Endothelial cell of umbilical vein (primary cell): ENCODE measurements at regions not wholly inside any gene's neighbourhood (a gene's known extent, or its start where the extent isn't known, plus 50 kb on each side); places are given as distances from the start of the nearest gene placed in this dataset.

ENCODE experiments used
- BruUV-seq: library from RNA; stranded (reverse); fragments of 400-500 nt; replicated peaks from 2 replicates; lab custom pipeline; 2021; lab: Mats Ljungman, UMichigan
- CTCF ChIA-PET: fragments of 300-600, 350-600 bp; sonication (Branson Sonifier 250); formaldehyde crosslinking; loops from one replicate; lab custom pipeline; 2021; ENCODE audit warnings: antibody characterized with exemption, inconsistent platforms; lab: Charles Lee
- POLR2A ChIA-PET: fragments of 300-600, 350-600 bp; sonication (Branson Sonifier 250); formaldehyde crosslinking; loops from one replicate; lab custom pipeline; 2021; ENCODE audit warnings: antibody characterized with exemption, inconsistent platforms; lab: Charles Lee
- DNase-seq: peaks from one replicate; pipeline ENCODE4 v3.0.0-alpha.2; 2011; ENCODE audit warnings: low read depth, low spot score
- FAIRE-seq: peaks from 2 replicates; lab custom pipeline; 2011; peaks lifted over from hg19 to GRCh38; lab: Jason Lieb, UNC
- H2AFZ ChIP-seq: 2 replicates; pipeline ENCODE4 v1.6.0; 2012; ENCODE audit warnings: low read depth, low read length, control low read depth, inconsistent platforms
- H3K27ac ChIP-seq: 2 replicates; pipeline ENCODE4 v1.5.1; 2011; ENCODE audit warnings: low read depth, mild to moderate bottlenecking, control low read depth, low read length, moderate library complexity; ENCODE audit not compliant: insufficient read depth
- H3K27me3 ChIP-seq, 2 experiments: 2 replicates each; pipeline versions ENCODE4 v1.6.0 to v1.6.1; 2011; ENCODE audit warnings: low read length in 2 of 2, mixed read lengths in 1 of 2; ENCODE audit not compliant: control insufficient read depth in 2 of 2, insufficient read depth in 2 of 2
- H3K36me3 ChIP-seq, 2 experiments: 2 replicates in 1 of 2; 3 replicates in 1 of 2; pipeline ENCODE4 v1.5.1; 2011; ENCODE audit warnings: low read length in 2 of 2, mild to moderate bottlenecking in 1 of 2, moderate library complexity in 1 of 2; ENCODE audit not compliant: control insufficient read depth in 2 of 2, insufficient read depth in 2 of 2; ENCODE audit errors: extremely low read depth in 1 of 2
- H3K4me1 ChIP-seq: 3 replicates; pipeline ENCODE4 v1.5.1; 2011; ENCODE audit warnings: mild to moderate bottlenecking, low read length; ENCODE audit not compliant: control insufficient read depth, insufficient read depth; ENCODE audit errors: extremely low read depth
- H3K4me2 ChIP-seq: 2 replicates; pipeline ENCODE4 v1.6.1; 2011; ENCODE audit warnings: low read length, control low read depth, mixed read lengths; ENCODE audit not compliant: insufficient read depth
- H3K4me3 ChIP-seq, 3 experiments: fragments of 200-600 bp in 1 of 3; sonication (generic), shearing (Covaris generic) in 1 of 3; replicated peaks in 1 of 3; 2 replicates each; pipeline ENCODE4 v1.5.1; 2011 to 2016; ENCODE audit warnings: control low read depth in 3 of 3, low read length in 3 of 3, mild to moderate bottlenecking in 2 of 3, inconsistent platforms in 1 of 3, low read depth in 1 of 3, moderate library complexity in 1 of 3; ENCODE audit not compliant: insufficient read depth in 1 of 3
- H3K79me2 ChIP-seq: 2 replicates; pipeline ENCODE4 v1.6.0; 2012; ENCODE audit warnings: low read length, inconsistent platforms; ENCODE audit not compliant: control insufficient read depth, insufficient read depth
- H3K9ac ChIP-seq: replicated peaks from 2 replicates; pipeline ENCODE3; 2011; ENCODE audit warnings: low read length, control low read depth; ENCODE audit not compliant: insufficient read depth; ENCODE audit errors: extremely low read depth
- H3K9me1 ChIP-seq: replicated peaks from 3 replicates; pipeline ENCODE4 v1.6.0; 2011; ENCODE audit warnings: mild to moderate bottlenecking, low read length; ENCODE audit not compliant: control insufficient read depth, insufficient read depth; ENCODE audit errors: extremely low read depth
- H3K9me3 ChIP-seq: replicated peaks from 2 replicates; pipeline ENCODE4 v1.5.1; 2012; ENCODE audit warnings: low read length, inconsistent platforms; ENCODE audit not compliant: control insufficient read depth, insufficient read depth
- H4K20me1 ChIP-seq: replicated peaks from 2 replicates; pipeline ENCODE3; 2011; ENCODE audit warnings: mild to moderate bottlenecking, low read length; ENCODE audit not compliant: control insufficient read depth, insufficient read depth; ENCODE audit errors: extremely low read depth
- EZH2 ChIP-seq: IDR thresholded peaks from 2 replicates; pipeline ENCODE4 v1.6.1; 2012; ENCODE audit warnings: borderline replicate concordance, low read depth, mild to moderate bottlenecking, moderate library complexity, low read length, inconsistent platforms; ENCODE audit not compliant: severe bottlenecking
- FOS ChIP-seq: IDR thresholded peaks from 2 replicates; pipeline ENCODE4 v1.6.1; 2011; ENCODE audit warnings: mild to moderate bottlenecking, low read length, moderate library complexity, borderline replicate concordance; ENCODE audit not compliant: insufficient read depth
- JUN ChIP-seq: IDR thresholded peaks from 2 replicates; pipeline ENCODE4 v1.6.1; 2011; ENCODE audit warnings: borderline replicate concordance, low read depth; ENCODE audit not compliant: insufficient read length, insufficient read depth
- MYC ChIP-seq: IDR thresholded peaks from one replicate; pipeline ENCODE4 v1.6.1; 2011; ENCODE audit warnings: mild to moderate bottlenecking, low read depth, low read length
- POLR2A ChIP-seq: IDR thresholded peaks from 2 replicates; pipeline ENCODE4 v1.6.1; 2012; ENCODE audit warnings: low read depth, mild to moderate bottlenecking, control low read depth, low read length
- POLR2AphosphoS5 ChIP-seq: IDR thresholded peaks from 2 replicates; pipeline ENCODE4 v1.6.1; 2012; ENCODE audit warnings: low read depth, mild to moderate bottlenecking, control low read depth, low read length, moderate library complexity; ENCODE audit not compliant: insufficient read depth
- dilution Hi-C: fragments of 300-500 bp; cut with MboI; formaldehyde crosslinking; loops from one replicate; pipeline ENCODE4 v1.15.0; 2019; ENCODE audit warnings: low sequenced_read_pairs; ENCODE audit not compliant: extremely low pct_ligation_motif_present
- intact Hi-C: fragments of 100-400 bp; cut with micrococcal nuclease; formaldehyde crosslinking; loops from one replicate; pipeline ENCODE4 v1.10.0; 2022
- TF ChIP-seq, protein P1 (sequence below): IDR thresholded peaks from 2 replicates; pipeline ENCODE4 v1.6.1; 2011; ENCODE audit not compliant: insufficient read depth, insufficient read length
- TF ChIP-seq, protein P2 (sequence below), 2 donors: IDR thresholded peaks; 1 replicate in 1 of 2; 2 replicates in 1 of 2; pipeline ENCODE4 v1.5.1; 2011; ENCODE audit warnings: low read length in 2 of 2, mild to moderate bottlenecking in 2 of 2, moderate library complexity in 2 of 2, control low read depth in 1 of 2, inconsistent platforms in 1 of 2, low read depth in 1 of 2; ENCODE audit not compliant: insufficient read depth in 1 of 2; ENCODE audit errors: extremely low read depth in 1 of 2

DNA sequence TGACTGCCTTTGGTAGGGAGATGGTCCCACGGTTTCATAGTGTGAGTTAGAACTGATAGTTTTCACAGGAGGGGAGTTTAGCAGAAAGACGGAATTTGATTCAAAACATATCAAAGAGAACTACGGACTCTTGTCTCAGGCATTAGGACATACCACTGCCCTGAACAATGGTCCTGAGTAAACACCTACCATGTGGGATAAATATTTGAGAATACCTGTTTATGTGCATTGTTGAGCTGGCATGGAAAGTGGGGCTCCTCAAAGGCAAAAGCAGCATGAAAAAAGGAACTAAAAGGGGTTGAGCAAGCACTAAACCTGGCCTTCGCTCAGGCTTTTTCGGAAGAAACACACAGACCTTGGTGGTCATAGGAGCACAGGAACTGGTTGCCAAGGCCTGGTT lies 144.4 kb downstream of the ZNF621 start:
- no peak overlapping the region for H3K27ac ChIP-seq
- dilution Hi-C loops (no loop called here), intact Hi-C loops (loop anchor here (5.0 kb wide), 1 partner anchor 57 kb away; no protein-coding TSS in a partner anchor)
- DNase-seq (no peak), FAIRE-seq (no peak)
- no peaks in the 10 kb centered on the region for H3K9me1 ChIP-seq
- no peaks in the 10 kb centered on the region for H3K4me1 ChIP-seq
- H3K27me3 ChIP-seq = peaks cover 0 to 3% of the 10 kb centered on the region in 2 experiments
- CTCF ChIA-PET = no interaction called here
- no peaks in the 10 kb centered on the region for H4K20me1 ChIP-seq
- H2AFZ ChIP-seq = no peak overlapping the region
- H3K9me3 ChIP-seq = no peaks in the 10 kb centered on the region
- no TSS peak for BruUV-seq
- POLR2A ChIA-PET = no interaction called here
- no peaks in the 10 kb centered on the region for H3K36me3 ChIP-seq
- TF ChIP-seq, protein P1, sequence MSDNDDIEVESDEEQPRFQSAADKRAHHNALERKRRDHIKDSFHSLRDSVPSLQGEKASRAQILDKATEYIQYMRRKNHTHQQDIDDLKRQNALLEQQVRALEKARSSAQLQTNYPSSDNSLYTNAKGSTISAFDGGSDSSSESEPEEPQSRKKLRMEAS = no peak
- no peak for TF ChIP-seq POLR2A
- TF ChIP-seq MYC = no peak
- TF ChIP-seq JUN = no peak
- no peaks in the 10 kb centered on the region for H3K79me2 ChIP-seq
- no peak overlapping the region for H3K4me2 ChIP-seq
- no peak overlapping the region for H3K9ac ChIP-seq
- H3K4me3 ChIP-seq = no peak overlapping the region

DNA sequence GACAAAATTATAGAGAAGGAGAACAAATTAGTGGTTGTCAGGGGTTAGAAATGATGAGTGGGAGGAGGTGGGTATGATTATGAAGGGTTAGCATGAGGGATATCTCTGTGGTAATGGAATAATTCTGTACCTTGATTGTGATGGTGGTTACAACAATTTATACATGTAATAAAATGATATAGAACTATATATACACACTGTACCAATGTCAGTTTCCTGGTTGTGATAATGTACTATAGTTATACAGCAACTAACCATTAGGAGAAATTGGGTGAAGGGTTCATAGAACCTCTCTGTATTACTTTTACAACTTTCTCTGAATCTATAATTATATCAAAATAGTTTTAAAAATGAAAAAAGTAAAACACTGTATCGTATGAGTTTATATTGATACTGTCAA lies 148.1 kb downstream of the ZNF621 start:
- Histone ChIP-seq H3K36me3 (no peaks in the 10 kb centered on the region), H3K27ac (no peak overlapping the region), H3K4me3 (no peak overlapping the region), H3K4me2 (no peak overlapping the region), H3K4me1 (no peaks in the 10 kb centered on the region), H3K9me1 (no peaks in the 10 kb centered on the region), H4K20me1 (no peaks in the 10 kb centered on the region), H3K79me2 (no peaks in the 10 kb centered on the region), H3K9ac (no peak overlapping the region), H2AFZ (no peak overlapping the region), H3K27me3 (no peaks in the 10 kb centered on the region), H3K9me3 (no peaks in the 10 kb centered on the region)
- DNase-seq (no peak), FAIRE-seq (no peak)
- ChIA-PET POLR2A (no interaction called here), CTCF (no interaction called here)
- intact Hi-C loops = no loop called here
- dilution Hi-C loops = no loop called here
- no peak for TF ChIP-seq POLR2AphosphoS5
- no peak for TF ChIP-seq EZH2
- TF ChIP-seq, protein P2, sequence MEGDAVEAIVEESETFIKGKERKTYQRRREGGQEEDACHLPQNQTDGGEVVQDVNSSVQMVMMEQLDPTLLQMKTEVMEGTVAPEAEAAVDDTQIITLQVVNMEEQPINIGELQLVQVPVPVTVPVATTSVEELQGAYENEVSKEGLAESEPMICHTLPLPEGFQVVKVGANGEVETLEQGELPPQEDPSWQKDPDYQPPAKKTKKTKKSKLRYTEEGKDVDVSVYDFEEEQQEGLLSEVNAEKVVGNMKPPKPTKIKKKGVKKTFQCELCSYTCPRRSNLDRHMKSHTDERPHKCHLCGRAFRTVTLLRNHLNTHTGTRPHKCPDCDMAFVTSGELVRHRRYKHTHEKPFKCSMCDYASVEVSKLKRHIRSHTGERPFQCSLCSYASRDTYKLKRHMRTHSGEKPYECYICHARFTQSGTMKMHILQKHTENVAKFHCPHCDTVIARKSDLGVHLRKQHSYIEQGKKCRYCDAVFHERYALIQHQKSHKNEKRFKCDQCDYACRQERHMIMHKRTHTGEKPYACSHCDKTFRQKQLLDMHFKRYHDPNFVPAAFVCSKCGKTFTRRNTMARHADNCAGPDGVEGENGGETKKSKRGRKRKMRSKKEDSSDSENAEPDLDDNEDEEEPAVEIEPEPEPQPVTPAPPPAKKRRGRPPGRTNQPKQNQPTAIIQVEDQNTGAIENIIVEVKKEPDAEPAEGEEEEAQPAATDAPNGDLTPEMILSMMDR (IDR thresholded peaks at IDR 0.05; ENCODE audit: extremely low read depth in 1 of 2, insufficient read depth in 1 of 2, low read depth in 1 of 2, low read length in 2 of 2) = no peak
- TF ChIP-seq POLR2A = no peak
- TF ChIP-seq FOS = no peak
- TF ChIP-seq MYC = no peak
- BruUV-seq = no TSS peak
